Endothelial cell of hepatic sinusoid (primary cell): ENCODE measurements at regions not wholly inside any gene's neighbourhood (a gene's known extent, or its start where the extent isn't known, plus 50 kb on each side); places are given as distances from the start of the nearest gene placed in this dataset.
"Not testable (repeated sequence)": the region's sequence is repeated elsewhere in the genome, so short reads cannot be mapped to it uniquely, and the experiment has no call there.

Source experiments
- in situ Hi-C: cut with HindIII; loops from 2 replicates; pipeline ENCODE4 v1.10.0; 2017; ENCODE audit warnings: low sequenced_read_pairs

- in situ Hi-C loops, result no loop called here
Measured at GRCh38 chr12:75630091-75630490, 118.7 kb upstream of the KRR1 start.

DNA sequence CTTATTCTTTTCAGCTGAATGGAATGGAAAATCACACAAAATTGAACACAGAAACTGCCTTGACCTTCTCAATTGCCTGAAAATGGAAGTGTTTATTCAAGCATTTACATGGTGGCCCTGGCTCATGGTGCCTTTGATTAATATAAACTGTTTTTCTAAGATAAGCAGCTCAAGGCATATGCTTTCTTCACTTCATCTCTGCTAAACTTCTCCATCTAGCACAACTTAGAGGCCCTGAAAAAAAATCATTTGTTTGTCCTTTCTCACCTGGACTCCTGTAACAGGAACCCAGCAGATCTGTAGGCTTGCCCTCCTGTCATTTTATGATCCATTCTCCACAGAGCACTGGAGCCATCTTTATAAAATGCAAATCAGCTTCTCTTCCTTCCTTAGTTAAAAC is 117.5 kb upstream of the KRR1 start:
- in situ Hi-C loops, result no loop called here

DNA sequence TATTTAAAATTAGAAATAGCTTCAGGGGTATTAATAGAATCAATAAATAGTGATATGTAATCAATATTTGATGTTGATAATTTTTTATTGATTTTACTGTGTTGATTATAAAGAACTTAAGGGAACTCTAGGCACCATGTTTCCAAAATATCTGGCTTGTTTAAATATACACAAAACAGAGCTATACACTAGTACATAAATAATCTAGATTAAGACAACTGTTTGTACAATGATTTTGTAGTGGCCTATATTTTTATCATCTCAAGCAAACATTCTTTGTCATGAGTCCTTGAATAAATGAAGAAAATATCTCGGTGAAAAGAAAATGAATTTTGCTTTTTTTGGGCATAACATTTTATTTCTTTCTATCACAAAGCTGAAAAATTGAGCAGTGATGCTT is 117.1 kb upstream of the KRR1 start:
- in situ Hi-C loops, result no loop called here

- in situ Hi-C loops, result loop anchor here (5.0 kb wide), 1 partner anchor 81 kb away; no protein-coding TSS in a partner anchor
Measured at GRCh38 chr12:75623631-75624154, 112.3 kb upstream of the KRR1 start.

DNA sequence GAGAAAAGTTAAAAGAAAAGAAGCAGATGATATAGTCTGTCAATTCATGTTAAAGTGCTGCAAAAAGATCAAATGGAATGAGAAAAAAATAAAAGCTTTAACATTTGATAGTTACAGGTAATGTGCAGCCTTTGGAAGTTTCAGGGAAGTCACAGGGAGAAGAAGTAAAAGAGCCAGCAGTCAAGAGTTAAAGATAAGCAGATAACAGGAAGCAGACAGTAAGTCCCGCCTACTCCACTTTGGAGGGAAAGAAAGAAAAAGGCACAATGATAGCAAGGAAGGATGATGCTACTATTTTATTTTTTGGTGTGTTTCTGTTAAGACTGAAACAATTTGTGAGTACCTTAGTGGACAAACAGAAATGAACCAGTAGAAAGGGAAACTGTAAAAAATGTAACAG is 111.1 kb upstream of the KRR1 start:
- in situ Hi-C loops, result loop anchor here (5.0 kb wide), 1 partner anchor 80 kb away; no protein-coding TSS in a partner anchor

GRCh38 chr12:75614396-75614795 is 103.0 kb upstream of the KRR1 start:
- in situ Hi-C loops, result not testable (repeated sequence)

DNA sequence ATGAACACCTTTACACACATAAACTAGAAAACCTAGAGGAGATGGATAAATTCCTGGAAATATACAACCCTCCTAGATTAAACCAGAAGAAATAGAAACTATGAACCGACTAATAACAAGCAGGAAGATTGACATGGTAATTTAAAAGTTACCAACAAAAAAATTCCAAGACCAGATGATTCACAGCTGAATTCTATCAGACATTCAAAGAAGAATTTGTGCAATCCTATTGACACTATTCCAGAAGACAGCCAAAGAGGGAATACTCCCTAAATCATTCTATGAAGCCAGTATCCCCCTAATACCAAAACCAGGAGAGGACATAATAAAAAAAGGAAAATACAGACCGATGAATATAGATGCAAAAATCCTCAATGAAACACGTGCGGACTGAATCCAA is 102.6 kb upstream of the KRR1 start:
- in situ Hi-C loops, result no loop called here

GRCh38 chr12:75611041-75611440 is 99.6 kb upstream of the KRR1 start:
- in situ Hi-C loops, result no loop called here

DNA sequence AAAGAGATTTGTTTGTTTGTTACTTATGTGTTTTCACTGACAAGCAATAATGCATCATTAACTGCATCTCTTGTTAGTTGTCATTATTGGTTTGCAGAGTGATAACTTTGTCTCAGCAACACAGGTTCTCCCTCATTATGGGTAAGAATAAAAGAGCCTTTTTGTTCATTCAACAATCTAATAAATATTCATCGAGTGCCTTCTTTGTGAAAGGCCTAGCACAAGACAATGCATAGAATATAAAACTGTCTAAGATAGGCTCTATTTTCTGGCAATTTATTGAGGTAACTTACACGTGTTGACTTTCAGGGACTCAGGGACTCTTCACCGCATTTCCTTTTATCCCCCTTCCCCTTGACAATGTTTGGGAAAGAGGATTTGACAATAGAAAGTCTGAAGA is 95.5 kb upstream of the KRR1 start:
- in situ Hi-C loops, result no loop called here

- in situ Hi-C loops, result no loop called here
Measured at GRCh38 chr12:75606151-75606550, 94.7 kb upstream of the KRR1 start.

GRCh38 chr12:75603475-75603874 is 92.1 kb upstream of the KRR1 start:
- in situ Hi-C loops, result no loop called here

GRCh38 chr12:75602106-75602505 is 90.7 kb upstream of the KRR1 start:
- in situ Hi-C loops, result no loop called here

DNA sequence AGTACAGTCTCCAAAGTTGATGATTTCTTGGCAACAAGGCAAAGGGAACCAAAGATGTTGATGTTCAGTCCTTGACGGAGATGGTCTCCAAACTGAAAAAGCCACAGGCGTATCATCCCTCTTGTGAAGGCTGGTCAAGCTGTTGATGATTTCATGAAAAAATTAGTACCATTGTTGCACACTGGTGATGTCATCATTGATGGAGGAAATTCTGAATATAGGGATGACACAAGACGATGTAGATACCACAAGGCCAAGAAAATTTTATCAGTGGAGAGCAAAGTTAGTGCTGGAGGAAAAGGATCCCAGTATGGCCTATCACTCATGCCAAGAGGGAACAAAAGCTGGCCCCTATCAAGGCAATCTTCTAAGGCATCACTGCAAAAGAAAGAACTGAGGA is 88.7 kb upstream of the KRR1 start:
- in situ Hi-C loops, result no loop called here

DNA sequence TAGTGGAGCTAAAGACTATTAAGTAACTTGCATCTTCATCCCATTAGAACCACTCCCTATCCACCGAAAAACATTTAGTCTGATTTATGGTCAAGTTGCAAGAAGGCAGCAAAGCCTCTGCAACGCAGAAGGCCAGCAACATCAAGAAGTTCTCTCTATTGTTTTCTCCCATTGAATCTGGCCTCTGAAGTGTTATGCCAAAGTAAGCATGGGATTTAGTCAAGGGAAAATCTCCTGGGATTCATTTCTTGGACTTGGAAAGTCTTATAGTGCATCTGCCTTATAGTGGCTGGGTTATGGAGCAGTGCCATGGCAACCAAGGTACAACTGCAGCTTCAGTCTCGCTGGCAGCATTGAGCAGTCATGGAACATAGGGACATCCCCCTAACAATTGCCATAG is 87.7 kb upstream of the KRR1 start:
- in situ Hi-C loops, result loop anchor here (5.0 kb wide), 1 partner anchor 57 kb away; no protein-coding TSS in a partner anchor

GRCh38 chr12:75596406-75596805 is 85.0 kb upstream of the KRR1 start:
- in situ Hi-C loops, result loop anchor here (5.0 kb wide), 1 partner anchor 54 kb away; no protein-coding TSS in a partner anchor

DNA sequence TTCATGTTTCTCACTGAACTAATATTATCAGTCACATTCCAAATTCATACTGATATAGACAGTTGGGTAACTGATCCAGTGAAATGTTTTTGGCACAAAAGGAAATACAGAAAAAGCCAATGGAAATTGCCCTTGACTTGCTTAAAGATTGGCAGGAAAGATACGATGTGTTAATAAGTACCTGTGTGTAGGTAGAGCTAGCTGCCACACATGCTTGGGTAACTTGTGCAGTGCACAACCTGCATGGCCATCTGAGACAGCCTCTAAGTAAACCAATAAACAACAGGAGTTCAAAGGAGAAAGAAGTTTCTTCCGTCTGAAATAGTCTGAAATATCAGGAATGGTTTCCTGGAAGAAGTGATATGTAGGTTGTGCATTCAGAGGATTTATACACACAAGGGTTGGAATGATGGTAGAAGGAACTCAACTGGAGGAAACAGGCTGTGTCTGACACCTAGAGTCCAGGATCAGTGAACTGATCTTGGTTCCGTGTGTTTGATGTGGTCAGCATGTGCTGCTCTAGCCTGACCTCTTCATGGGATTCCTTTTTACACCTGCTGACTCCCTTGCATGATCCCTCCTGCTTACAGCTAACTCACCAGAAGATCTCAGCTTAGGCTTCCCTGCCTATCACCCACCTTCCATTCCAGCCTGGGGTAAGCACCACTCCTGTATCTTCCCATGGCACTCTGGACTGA is 81.4 kb upstream of the KRR1 start:
- in situ Hi-C loops, result no loop called here

DNA sequence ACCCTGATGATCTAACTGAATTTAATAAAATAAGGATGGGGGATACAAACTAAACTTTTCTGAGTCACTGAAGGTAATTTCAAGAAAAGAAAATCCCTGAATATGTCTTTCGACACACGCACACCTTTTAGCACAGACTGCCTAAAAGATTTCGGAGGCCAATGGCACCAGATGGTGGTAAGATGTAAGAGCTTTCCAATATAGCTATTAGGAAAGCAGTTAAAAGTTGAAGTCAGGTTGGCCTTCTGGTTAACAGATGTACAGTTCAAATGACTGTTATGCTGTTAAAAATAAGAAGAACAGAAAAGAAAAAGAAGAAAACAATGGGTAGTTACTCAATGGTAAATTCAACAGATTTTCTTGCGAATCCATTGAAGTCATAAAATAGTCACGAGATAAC is 80.7 kb upstream of the KRR1 start:
- in situ Hi-C loops, result no loop called here

DNA sequence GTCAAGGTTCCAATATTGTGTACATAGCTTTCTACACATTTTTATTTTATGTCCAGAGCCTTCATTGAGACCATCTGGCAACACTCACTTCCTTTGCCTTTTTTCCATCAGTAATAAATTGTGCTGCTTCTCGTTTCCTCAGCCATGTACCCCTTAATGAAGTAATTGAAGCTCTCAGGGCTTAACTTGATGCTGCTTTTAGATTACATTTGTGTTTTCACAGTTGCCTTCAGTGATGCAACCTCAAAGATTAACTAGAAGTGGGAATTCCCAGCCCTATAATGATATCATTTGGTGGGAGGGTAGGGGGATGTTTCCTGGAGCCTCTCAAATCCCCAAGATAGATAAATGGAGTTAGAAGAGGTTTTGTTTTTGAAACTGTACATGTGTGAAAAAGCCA is 80.2 kb upstream of the KRR1 start:
- in situ Hi-C loops, result no loop called here

- in situ Hi-C loops, result no loop called here
Measured at GRCh38 chr12:75589801-75590200, 78.4 kb upstream of the KRR1 start.

- in situ Hi-C loops, result no loop called here
Measured at GRCh38 chr12:75587340-75588106, 76.1 kb upstream of the KRR1 start.

GRCh38 chr12:75585330-75585729 is 73.9 kb upstream of the KRR1 start:
- in situ Hi-C loops, result no loop called here

DNA sequence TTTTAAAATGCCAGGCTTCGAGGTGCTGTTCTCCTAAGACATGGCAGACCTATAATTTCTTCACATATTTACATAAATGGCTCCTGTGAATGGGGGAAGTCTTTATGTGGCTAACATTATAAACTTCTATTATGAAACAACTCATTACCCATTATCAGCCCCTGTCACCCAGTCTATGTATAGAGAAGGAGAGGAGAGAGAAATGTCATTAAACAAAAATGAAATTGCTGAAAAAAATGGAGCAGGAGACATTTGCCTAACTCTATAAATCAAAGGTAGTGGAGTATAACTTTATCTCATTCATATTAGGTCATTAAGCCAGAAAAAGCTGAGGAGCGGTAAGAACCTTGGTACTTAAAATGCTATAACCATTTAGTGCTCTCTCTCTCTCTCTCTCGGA is 71.9 kb upstream of the KRR1 start:
- in situ Hi-C loops, result no loop called here
